ENCODE measurements at regions not wholly inside any gene's neighbourhood (a gene's known extent, or its start where the extent isn't known, plus 50 kb on each side); places are given as distances from the start of the nearest gene placed in this dataset.

DNA sequence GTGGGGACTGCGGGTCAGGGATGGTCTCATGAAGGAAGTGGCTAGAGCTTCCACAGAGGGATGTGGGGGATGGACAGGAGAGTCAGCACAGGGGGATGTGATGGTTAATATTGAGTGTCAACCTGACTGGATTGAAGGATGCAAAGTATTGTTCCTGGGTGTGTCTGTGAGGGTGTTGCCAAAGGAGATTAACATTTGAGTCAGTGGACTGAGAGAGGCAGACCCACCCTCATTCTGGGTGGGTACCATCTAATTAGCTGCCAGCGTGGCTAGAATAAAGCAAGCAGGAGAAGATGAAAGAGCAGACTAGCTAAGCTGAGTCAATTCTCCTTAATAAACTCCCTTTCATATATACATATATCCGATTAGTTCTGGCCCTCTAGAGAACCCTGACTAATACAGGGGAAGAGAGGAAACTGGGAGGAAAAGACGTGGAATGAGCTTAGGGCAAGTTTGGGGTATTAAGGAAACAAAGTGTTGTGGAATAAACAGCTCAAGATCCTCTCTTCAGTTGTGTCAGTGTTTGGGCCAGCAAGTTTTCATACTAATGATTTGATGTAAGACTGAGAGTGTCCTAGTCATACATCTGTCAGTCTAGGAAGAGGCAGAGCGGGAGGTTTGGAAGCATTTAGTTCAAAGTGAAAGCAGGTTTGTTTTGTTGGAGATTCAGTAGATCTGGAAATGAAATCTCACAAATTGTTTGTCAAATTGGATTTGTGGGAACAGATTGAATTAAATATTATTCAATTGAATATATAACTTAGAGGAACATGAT is 135.2 kb upstream of the NT5C1B start:
- TF ChIP-seq TCFL5 (CRISPR knock-in tag; conservative IDR thresholded peaks at IDR 0.05) (no peak), EZH2 (IDR thresholded peaks at IDR 0.05; ENCODE audit: borderline replicate concordance, low read depth, low read length) (no peak), ZEB2 (IDR thresholded peaks at IDR 0.05) (no peak), SIX5 (IDR thresholded peaks at IDR 0.05; ENCODE audit: borderline replicate concordance in 1 of 2, insufficient read depth in 1 of 2, low read depth in 1 of 2, low read length in 2 of 2) (no peak), TRIM24 (IDR thresholded peaks at IDR 0.05) (no peak), POLR3A (IDR thresholded peaks at IDR 0.05; ENCODE audit: borderline replicate concordance, extremely low read depth, insufficient read depth, insufficient read length) (no peak), HNRNPK (IDR thresholded peaks at IDR 0.05; ENCODE audit: low read depth, low read length, poor library complexity, severe bottlenecking) (no peak), POLR2AphosphoS5 (IDR thresholded peaks at IDR 0.05; ENCODE audit: control insufficient read depth, insufficient read depth, low read depth, low read length) (no peak), POLR2G (IDR thresholded peaks at IDR 0.05; ENCODE audit: low read depth, low read length) (no peak)
- TF ChIP-seq, protein P1, sequence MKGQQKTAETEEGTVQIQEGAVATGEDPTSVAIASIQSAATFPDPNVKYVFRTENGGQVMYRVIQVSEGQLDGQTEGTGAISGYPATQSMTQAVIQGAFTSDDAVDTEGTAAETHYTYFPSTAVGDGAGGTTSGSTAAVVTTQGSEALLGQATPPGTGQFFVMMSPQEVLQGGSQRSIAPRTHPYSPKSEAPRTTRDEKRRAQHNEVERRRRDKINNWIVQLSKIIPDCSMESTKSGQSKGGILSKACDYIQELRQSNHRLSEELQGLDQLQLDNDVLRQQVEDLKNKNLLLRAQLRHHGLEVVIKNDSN (CRISPR knock-in tag; IDR thresholded peaks at IDR 0.05), result no peak
- TF ChIP-seq, protein P2, sequence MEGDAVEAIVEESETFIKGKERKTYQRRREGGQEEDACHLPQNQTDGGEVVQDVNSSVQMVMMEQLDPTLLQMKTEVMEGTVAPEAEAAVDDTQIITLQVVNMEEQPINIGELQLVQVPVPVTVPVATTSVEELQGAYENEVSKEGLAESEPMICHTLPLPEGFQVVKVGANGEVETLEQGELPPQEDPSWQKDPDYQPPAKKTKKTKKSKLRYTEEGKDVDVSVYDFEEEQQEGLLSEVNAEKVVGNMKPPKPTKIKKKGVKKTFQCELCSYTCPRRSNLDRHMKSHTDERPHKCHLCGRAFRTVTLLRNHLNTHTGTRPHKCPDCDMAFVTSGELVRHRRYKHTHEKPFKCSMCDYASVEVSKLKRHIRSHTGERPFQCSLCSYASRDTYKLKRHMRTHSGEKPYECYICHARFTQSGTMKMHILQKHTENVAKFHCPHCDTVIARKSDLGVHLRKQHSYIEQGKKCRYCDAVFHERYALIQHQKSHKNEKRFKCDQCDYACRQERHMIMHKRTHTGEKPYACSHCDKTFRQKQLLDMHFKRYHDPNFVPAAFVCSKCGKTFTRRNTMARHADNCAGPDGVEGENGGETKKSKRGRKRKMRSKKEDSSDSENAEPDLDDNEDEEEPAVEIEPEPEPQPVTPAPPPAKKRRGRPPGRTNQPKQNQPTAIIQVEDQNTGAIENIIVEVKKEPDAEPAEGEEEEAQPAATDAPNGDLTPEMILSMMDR (IDR thresholded peaks at IDR 0.05 in 2 of 3, conservative IDR thresholded peaks at IDR 0.05 in 1 of 3; ENCODE audit: insufficient read depth in 2 of 3, low read depth in 1 of 3, low read length in 3 of 3), result no peak
- TF ChIP-seq, protein P3, sequence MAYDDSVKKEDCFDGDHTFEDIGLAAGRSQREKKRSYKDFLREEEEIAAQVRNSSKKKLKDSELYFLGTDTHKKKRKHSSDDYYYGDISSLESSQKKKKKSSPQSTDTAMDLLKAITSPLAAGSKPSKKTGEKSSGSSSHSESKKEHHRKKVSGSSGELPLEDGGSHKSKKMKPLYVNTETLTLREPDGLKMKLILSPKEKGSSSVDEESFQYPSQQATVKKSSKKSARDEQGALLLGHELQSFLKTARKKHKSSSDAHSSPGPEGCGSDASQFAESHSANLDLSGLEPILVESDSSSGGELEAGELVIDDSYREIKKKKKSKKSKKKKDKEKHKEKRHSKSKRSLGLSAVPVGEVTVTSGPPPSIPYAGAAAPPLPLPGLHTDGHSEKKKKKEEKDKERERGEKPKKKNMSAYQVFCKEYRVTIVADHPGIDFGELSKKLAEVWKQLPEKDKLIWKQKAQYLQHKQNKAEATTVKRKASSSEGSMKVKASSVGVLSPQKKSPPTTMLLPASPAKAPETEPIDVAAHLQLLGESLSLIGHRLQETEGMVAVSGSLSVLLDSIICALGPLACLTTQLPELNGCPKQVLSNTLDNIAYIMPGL (CRISPR knock-in tag; IDR thresholded peaks at IDR 0.05), result no peak
- TF ChIP-seq, protein P4, sequence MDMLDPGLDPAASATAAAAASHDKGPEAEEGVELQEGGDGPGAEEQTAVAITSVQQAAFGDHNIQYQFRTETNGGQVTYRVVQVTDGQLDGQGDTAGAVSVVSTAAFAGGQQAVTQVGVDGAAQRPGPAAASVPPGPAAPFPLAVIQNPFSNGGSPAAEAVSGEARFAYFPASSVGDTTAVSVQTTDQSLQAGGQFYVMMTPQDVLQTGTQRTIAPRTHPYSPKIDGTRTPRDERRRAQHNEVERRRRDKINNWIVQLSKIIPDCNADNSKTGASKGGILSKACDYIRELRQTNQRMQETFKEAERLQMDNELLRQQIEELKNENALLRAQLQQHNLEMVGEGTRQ (CRISPR knock-in tag; IDR thresholded peaks at IDR 0.05), result no peak
